SK-N-MC (cell line): ENCODE measurements at regions not wholly inside any gene's neighbourhood (a gene's known extent, or its start where the extent isn't known, plus 50 kb on each side); places are given as distances from the start of the nearest gene placed in this dataset.

ENCODE experiments used
- DNase-seq: peaks from one replicate; pipeline ENCODE4 v3.0.0-alpha.2; 2011; ENCODE audit warnings: low read depth, low spot score
- H3K27ac ChIP-seq: fragments of 200-600 bp; sonication (generic); 2 replicates; pipeline ENCODE4 v1.5.1; 2016; ENCODE audit warnings: mixed run types
- H3K36me3 ChIP-seq: fragments of 200-600 bp; sonication (generic); 2 replicates; pipeline ENCODE4 v1.6.1; 2017; ENCODE audit warnings: antibody characterized with exemption, low read length, mixed read lengths; ENCODE audit not compliant: insufficient read depth
- H3K4me3 ChIP-seq: fragments of 200-600 bp; sonication (generic); 2 replicates; pipeline ENCODE4 v1.5.1; 2016
- H3K9ac ChIP-seq: fragments of 200-600 bp; sonication (generic); 2 replicates; pipeline ENCODE4 v1.8.0; 2017; ENCODE audit warnings: mixed run types, mixed read lengths; ENCODE audit not compliant: insufficient read length
- H3K9me3 ChIP-seq: fragments of 200-600 bp; sonication (generic); 2 replicates; pipeline ENCODE4 v1.6.1; 2017; ENCODE audit warnings: low read depth, mild to moderate bottlenecking, antibody characterized with exemption, low read length, moderate library complexity, mixed read lengths
- EZH2 ChIP-seq: fragments of 200-600 bp; sonication (generic); IDR thresholded peaks from one replicate; pipeline ENCODE4 v1.6.1; 2017; ENCODE audit warnings: antibody characterized with exemption
- FOXP2 ChIP-seq: optimal IDR thresholded peaks from 2 replicates; pipeline ENCODE3; 2011; ENCODE audit warnings: mild to moderate bottlenecking, moderate library complexity; ENCODE audit not compliant: insufficient read depth; ENCODE audit errors: extremely low read length, control extremely low read depth
- POLR2AphosphoS5 ChIP-seq: IDR thresholded peaks from 2 replicates; pipeline ENCODE4 v1.6.1; 2012; ENCODE audit warnings: mild to moderate bottlenecking, low read depth, low read length, borderline replicate concordance

- DNase-seq, result no peak
- H3K36me3 ChIP-seq, result no peaks in the 10 kb centered on the region
- H3K9ac ChIP-seq, result no peak overlapping the region
- H3K27ac ChIP-seq, result no peak overlapping the region
- no peaks in the 10 kb centered on the region for H3K9me3 ChIP-seq
- H3K4me3 ChIP-seq, result no peak overlapping the region
- TF ChIP-seq POLR2AphosphoS5, result no peak
- TF ChIP-seq FOXP2, result no peak
- TF ChIP-seq EZH2, result no peak
Observed at GRCh38 chr7:101688995-101689907, 60.2 kb upstream of the MYL10 start.

- DNase-seq, result no peak
- no peak overlapping the region for H3K4me3 ChIP-seq
- H3K9ac ChIP-seq, result no peak overlapping the region
- no peaks in the 10 kb centered on the region for H3K9me3 ChIP-seq
- H3K36me3 ChIP-seq, result no peaks in the 10 kb centered on the region
- no peak overlapping the region for H3K27ac ChIP-seq
- TF ChIP-seq EZH2 (no peak), POLR2AphosphoS5 (no peak), FOXP2 (no peak)
Observed at GRCh38 chr7:101690061-101690460, 61.0 kb upstream of the MYL10 start.

- H3K27ac ChIP-seq, result no peak overlapping the region
- no peak for TF ChIP-seq FOXP2
- no peak for TF ChIP-seq EZH2
- no peak for TF ChIP-seq POLR2AphosphoS5
- DNase-seq, result no peak
- H3K36me3 ChIP-seq, result no peaks in the 10 kb centered on the region
- H3K9me3 ChIP-seq, result no peaks in the 10 kb centered on the region
- H3K9ac ChIP-seq, result no peak overlapping the region
- H3K4me3 ChIP-seq, result no peak overlapping the region
Observed at GRCh38 chr7:101691822-101692384, 62.8 kb upstream of the MYL10 start.

- no peak for TF ChIP-seq FOXP2
- TF ChIP-seq POLR2AphosphoS5, result no peak
- TF ChIP-seq EZH2, result no peak
- H3K9ac ChIP-seq, result no peak overlapping the region
- H3K36me3 ChIP-seq, result no peaks in the 10 kb centered on the region
- DNase-seq, result no peak
- no peaks in the 10 kb centered on the region for H3K9me3 ChIP-seq
- H3K4me3 ChIP-seq, result no peak overlapping the region
- H3K27ac ChIP-seq, result no peak overlapping the region
Observed at GRCh38 chr7:101693498-101694091, 64.5 kb upstream of the MYL10 start.

- TF ChIP-seq FOXP2 (no peak), POLR2AphosphoS5 (no peak), EZH2 (no peak)
- DNase-seq, result no peak
- Histone ChIP-seq H3K4me3 (no peak overlapping the region), H3K27ac (no peak overlapping the region), H3K9me3 (no peaks in the 10 kb centered on the region), H3K9ac (no peak overlapping the region), H3K36me3 (no peaks in the 10 kb centered on the region)
Observed at GRCh38 chr7:101698964-101699363, 69.9 kb upstream of the MYL10 start.

- no peak for DNase-seq
- TF ChIP-seq EZH2, result no peak
- TF ChIP-seq FOXP2, result no peak
- Histone ChIP-seq H3K36me3 (no peaks in the 10 kb centered on the region), H3K9me3 (no peaks in the 10 kb centered on the region), H3K9ac (no peak overlapping the region), H3K4me3 (no peak overlapping the region), H3K27ac (no peak overlapping the region)
Observed at GRCh38 chr7:101699399-101699798, 70.3 kb upstream of the MYL10 start.

DNA sequence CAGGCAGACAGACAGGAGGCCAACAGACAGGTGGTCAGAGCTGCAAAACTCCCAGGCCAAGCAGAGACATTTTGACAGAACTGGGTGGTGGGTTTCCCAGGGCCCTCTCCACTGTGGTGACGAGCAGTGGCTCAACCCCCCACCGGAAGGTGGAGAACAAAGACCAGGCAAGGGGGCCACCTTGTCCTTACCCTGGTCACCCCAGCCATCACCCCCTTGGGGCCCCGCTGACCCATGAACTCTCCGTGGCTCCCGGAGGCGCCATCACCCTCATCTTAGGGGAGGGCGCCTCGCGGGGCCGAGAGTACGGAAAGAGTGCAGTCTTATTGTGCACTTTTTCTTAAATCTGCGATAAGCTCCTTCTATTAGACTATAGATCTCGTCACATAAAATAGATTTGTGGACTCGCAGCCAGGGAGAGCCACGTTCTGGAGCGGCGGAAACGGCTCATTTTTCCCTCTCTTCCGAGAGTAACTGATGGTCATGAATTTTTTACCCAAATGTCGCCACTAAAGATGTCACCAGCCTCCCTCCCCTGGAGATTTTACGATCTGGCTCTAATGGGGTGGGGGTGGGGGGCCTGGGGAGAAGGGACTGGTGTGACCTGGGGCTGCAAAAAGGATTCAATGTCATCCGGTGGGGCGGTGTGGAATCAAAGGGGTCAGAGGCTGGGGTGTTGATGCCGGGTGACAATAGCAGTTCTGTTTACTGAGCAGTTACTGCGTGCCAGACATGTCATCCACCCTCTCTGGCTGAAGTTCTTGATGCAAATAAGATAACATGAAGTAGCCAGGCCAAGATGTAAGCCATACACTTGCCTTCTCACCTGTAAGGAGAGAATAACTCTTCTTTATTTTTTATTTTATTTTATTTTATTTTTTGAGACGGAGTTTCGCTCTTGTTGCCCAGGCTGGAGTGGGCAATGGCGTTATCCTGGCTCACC is 71.1 kb upstream of the MYL10 start:
- no peak for TF ChIP-seq FOXP2
- no peaks in the 10 kb centered on the region for H3K9me3 ChIP-seq
- H3K4me3 ChIP-seq, result no peak overlapping the region
- H3K27ac ChIP-seq, result no peak overlapping the region
- no peaks in the 10 kb centered on the region for H3K36me3 ChIP-seq
- H3K9ac ChIP-seq, result no peak overlapping the region
- DNase-seq, result no peak

DNA sequence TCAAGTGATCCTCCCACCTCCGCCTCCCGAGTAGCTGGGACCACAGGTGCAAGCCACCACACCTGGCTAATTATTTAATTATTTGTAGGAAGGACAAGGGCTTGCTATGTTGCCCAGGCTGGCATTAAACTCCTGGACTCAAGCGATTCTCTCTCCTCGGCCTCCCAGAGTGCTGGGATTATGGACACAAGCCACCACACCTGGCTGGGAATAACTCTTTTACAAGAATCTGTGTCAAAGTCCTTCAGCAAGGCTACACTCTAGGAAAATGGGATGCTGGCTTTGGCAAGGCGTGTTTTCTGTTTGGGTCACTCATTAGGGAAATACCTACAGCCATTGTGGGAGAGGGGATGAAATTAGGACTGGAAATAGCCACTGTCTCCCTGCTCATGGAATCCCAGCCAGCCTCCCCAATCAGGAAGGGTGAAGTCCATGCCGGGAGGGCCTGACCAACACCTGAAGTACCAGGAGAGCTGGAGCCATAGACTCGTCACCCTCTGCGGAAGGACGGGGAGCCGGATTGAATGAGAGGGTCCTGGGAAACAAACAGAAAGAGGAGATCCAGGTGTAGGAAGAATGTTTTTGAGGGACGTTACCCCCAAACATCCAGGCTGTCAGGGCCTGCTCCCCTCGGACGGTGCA is 72.2 kb upstream of the MYL10 start:
- no peak for DNase-seq
- Histone ChIP-seq H3K27ac (no peak overlapping the region), H3K36me3 (no peaks in the 10 kb centered on the region), H3K9ac (no peak overlapping the region), H3K4me3 (no peak overlapping the region), H3K9me3 (no peaks in the 10 kb centered on the region)
- TF ChIP-seq FOXP2, result no peak
- TF ChIP-seq POLR2AphosphoS5, result no peak
- no peak for TF ChIP-seq EZH2
